ENCODE measurements at regions not wholly inside any gene's neighbourhood (a gene's known extent, or its start where the extent isn't known, plus 50 kb on each side); places are given as distances from the start of the nearest gene placed in this dataset.

- CTCF ChIA-PET, result no interaction called here
- DNase-seq, result no peak
- H3K27ac Mint-ChIP-seq (ENCODE audit: unreplicated experiment), result no peak overlapping the region
- intact Hi-C loops (cut with micrococcal nuclease; ENCODE audit: unreplicated experiment), result no loop called here
- H3K27me3 Mint-ChIP-seq (ENCODE audit: insufficient read depth, unreplicated experiment), result no peaks in the 10 kb centered on the region
- TF ChIP-seq CTCF (IDR thresholded peaks at IDR 0.05; ENCODE audit: insufficient read depth in 1 of 2, low read depth in 1 of 2, low read length in 1 of 2, severe bottlenecking in 1 of 2, unreplicated experiment in 1 of 2), result no peak
- POLR2A ChIA-PET, result no interaction called here
- H3K4me1 Mint-ChIP-seq (ENCODE audit: low read depth, unreplicated experiment), result peaks cover 14% of the 10 kb centered on the region
- no peaks in the 10 kb centered on the region for H3K36me3 Mint-ChIP-seq (ENCODE audit: insufficient read depth, unreplicated experiment)
- Histone ChIP-seq H3K9me3 (no peaks in the 10 kb centered on the region), H3K36me3 (ENCODE audit: control insufficient read depth, insufficient read depth, low read length) (no peaks in the 10 kb centered on the region), H3K4me3 (ENCODE audit: low read depth, low read length) (no peak overlapping the region), H3K4me1 (peaks cover 2% of the 10 kb centered on the region), H3K27me3 (replicated peaks; ENCODE audit: control insufficient read depth, insufficient read depth, low read length) (no peaks in the 10 kb centered on the region)
- H3K4me3 Mint-ChIP-seq (ENCODE audit: unreplicated experiment), result no peak overlapping the region
- no TSS peak for BruUV-seq (replicated peaks)
- H3K9me3 Mint-ChIP-seq (ENCODE audit: unreplicated experiment), result no peaks in the 10 kb centered on the region
Observed at GRCh38 chr13:97171136-97171535, 51.0 kb upstream of the MBNL2 start.
